Thyroid gland (tissue), 4 donors: ENCODE measurements at regions not wholly inside any gene's neighbourhood (a gene's known extent, or its start where the extent isn't known, plus 50 kb on each side); places are given as distances from the start of the nearest gene placed in this dataset.

Experiments
- CTCF ChIP-seq, 6 experiments: fragments of 200-600 bp in 3 of 6; fragments of 450-650 bp in 3 of 6; sonication (generic) in 3 of 6; IDR thresholded peaks; one replicate each; pipeline ENCODE4 v1.5.1; 2016 to 2019; ENCODE audit warnings: antibody characterized with exemption in 6 of 6, mild to moderate bottlenecking in 2 of 6, inconsistent platforms in 1 of 6, moderate library complexity in 1 of 6
- POLR2A ChIP-seq, 2 donors: fragments of 450-650 bp; IDR thresholded peaks; one replicate each; pipeline ENCODE4 v1.6.1; 2017; ENCODE audit warnings: antibody characterized with exemption in 2 of 2, mild to moderate bottlenecking in 2 of 2, moderate library complexity in 1 of 2

- TF ChIP-seq POLR2A (IDR thresholded peaks at IDR 0.05) (no peak), CTCF (IDR thresholded peaks at IDR 0.05) (no peak)
Observed at GRCh38 chr6:139426795-139427194, 52.3 kb upstream of the CITED2 start.
